WI38 (cell line): ENCODE measurements at regions not wholly inside any gene's neighbourhood (a gene's known extent, or its start where the extent isn't known, plus 50 kb on each side); places are given as distances from the start of the nearest gene placed in this dataset.
"Not testable (repeated sequence)": the region's sequence is repeated elsewhere in the genome, so short reads cannot be mapped to it uniquely, and the experiment has no call there.

Source experiments
- H3K4me3 ChIP-seq: 2 replicates; pipeline ENCODE4 v1.5.1; 2011; ENCODE audit warnings: low read depth, mild to moderate bottlenecking, control low read depth, low read length
- CTCF ChIP-seq: IDR thresholded peaks from 2 replicates; pipeline ENCODE4 v1.5.1; 2012; ENCODE audit warnings: low read depth, mild to moderate bottlenecking, control low read depth, low read length

- H3K4me3 ChIP-seq = no peak overlapping the region
- no peak for TF ChIP-seq CTCF
Measured at GRCh38 chr12:92244036-92244435, 98.4 kb upstream of the BTG1 start.

- no peak for TF ChIP-seq CTCF
- no peak overlapping the region for H3K4me3 ChIP-seq
Measured at GRCh38 chr12:92242907-92243306, 97.3 kb upstream of the BTG1 start.

- no peak overlapping the region for H3K4me3 ChIP-seq
- TF ChIP-seq CTCF = no peak
Measured at GRCh38 chr12:92237762-92238523, 92.3 kb upstream of the BTG1 start.

- TF ChIP-seq CTCF = no peak
- no peak overlapping the region for H3K4me3 ChIP-seq
Measured at GRCh38 chr12:92237262-92237661, 91.6 kb upstream of the BTG1 start.

GRCh38 chr12:92235703-92236472 lies 90.2 kb upstream of the BTG1 start:
- TF ChIP-seq CTCF = no peak
- H3K4me3 ChIP-seq = no peak overlapping the region

DNA sequence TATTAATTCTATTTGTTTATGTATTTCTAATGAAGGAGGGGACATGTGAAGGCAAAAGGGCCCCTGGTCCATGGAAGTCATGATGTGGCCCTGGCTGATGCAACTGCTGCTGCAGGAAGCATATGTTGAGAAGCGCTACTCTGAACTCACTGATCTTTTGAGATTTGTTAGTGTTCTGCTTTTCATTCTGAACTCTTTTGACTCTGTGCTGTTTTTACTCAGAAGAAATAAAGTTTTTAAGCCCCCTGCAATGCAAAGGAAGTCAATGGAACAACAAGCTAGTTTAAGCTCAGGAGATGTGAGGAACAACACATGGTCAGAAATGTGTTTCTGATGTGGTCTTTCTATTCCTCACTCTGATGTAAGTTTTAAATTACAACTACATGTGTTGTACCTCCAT lies 88.9 kb upstream of the BTG1 start:
- H3K4me3 ChIP-seq = no peak overlapping the region
- no peak for TF ChIP-seq CTCF

- no peak for TF ChIP-seq CTCF
- H3K4me3 ChIP-seq = no peak overlapping the region
Measured at GRCh38 chr12:92233346-92234015, 87.8 kb upstream of the BTG1 start.

- not testable (repeated sequence) for H3K4me3 ChIP-seq
Measured at GRCh38 chr12:92232371-92232932, 86.8 kb upstream of the BTG1 start.

GRCh38 chr12:92231945-92232344 lies 86.3 kb upstream of the BTG1 start:
- H3K4me3 ChIP-seq = not testable (repeated sequence)

- not testable (repeated sequence) for H3K4me3 ChIP-seq
Measured at GRCh38 chr12:92231532-92231931, 85.9 kb upstream of the BTG1 start.
